Prostate gland (tissue), 2 donors: ENCODE measurements at regions not wholly inside any gene's neighbourhood (a gene's known extent, or its start where the extent isn't known, plus 50 kb on each side); places are given as distances from the start of the nearest gene placed in this dataset.

Experiments
- POLR2A ChIP-seq: fragments of 450-650 bp; IDR thresholded peaks from one replicate; pipeline ENCODE4 v1.6.1; 2016; ENCODE audit warnings: antibody characterized with exemption, mild to moderate bottlenecking
- POLR2AphosphoS5 ChIP-seq: sonication (generic); formaldehyde crosslinking; IDR thresholded peaks from one replicate; pipeline ENCODE4 v1.6.1; 2017; ENCODE audit warnings: antibody characterized with exemption
- TF ChIP-seq, protein P1 (sequence below), 4 experiments: fragments of 200-600 bp in 2 of 4; fragments of 450-650 bp in 2 of 4; sonication (generic) in 2 of 4; IDR thresholded peaks; 1 replicate in 3 of 4; 2 replicates in 1 of 4; pipeline ENCODE4 v1.5.1; 2016 to 2019; ENCODE audit warnings: antibody characterized with exemption in 4 of 4, mild to moderate bottlenecking in 2 of 4, moderate library complexity in 2 of 4

DNA sequence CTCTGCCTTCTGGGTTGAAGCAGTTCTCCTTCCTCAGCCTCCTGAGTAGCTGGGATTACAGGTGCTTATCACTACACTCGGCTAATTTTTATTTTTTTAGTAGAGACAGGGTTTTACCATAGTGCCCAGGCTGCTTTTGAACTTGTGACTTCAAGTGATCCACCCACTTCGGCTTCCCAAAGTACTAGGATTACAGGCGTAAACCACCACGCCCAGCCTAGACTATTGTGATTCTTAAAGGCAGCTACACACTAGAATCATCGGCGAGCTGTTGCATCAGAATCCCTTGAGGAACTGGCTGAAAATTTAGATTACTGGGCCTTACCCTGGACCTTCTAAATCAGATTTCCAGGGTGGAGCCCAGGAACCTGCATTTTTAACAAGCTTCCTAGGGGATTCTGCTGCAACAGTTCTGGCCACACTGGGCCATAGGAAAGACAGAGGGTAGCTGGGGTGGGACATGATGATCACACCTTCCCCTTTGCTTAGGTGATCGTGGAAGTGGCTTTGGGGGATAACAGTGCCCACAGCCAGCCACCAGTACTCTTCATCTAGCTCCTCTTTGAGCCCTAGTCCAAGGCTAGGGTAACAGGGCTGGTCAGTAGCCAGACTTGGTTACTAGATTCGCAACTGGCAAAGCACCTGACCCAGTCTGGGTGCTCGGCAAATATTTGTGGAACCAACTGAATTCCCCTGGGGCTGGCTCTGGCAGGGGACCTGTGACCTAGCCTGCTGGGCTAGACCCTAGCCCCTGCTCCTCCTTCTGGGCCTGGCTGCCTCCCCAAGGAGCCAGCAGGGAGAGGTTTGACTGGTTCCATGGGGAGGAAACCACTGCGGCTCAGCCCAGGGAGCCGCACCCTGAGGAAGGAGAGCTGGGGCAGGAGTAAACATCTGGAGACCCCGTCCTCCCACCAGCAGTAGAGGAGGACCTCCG, 67.1 kb upstream of the DUSP5 start:
- TF ChIP-seq, protein P1, sequence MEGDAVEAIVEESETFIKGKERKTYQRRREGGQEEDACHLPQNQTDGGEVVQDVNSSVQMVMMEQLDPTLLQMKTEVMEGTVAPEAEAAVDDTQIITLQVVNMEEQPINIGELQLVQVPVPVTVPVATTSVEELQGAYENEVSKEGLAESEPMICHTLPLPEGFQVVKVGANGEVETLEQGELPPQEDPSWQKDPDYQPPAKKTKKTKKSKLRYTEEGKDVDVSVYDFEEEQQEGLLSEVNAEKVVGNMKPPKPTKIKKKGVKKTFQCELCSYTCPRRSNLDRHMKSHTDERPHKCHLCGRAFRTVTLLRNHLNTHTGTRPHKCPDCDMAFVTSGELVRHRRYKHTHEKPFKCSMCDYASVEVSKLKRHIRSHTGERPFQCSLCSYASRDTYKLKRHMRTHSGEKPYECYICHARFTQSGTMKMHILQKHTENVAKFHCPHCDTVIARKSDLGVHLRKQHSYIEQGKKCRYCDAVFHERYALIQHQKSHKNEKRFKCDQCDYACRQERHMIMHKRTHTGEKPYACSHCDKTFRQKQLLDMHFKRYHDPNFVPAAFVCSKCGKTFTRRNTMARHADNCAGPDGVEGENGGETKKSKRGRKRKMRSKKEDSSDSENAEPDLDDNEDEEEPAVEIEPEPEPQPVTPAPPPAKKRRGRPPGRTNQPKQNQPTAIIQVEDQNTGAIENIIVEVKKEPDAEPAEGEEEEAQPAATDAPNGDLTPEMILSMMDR (IDR thresholded peaks at IDR 0.05), result no peak
- TF ChIP-seq POLR2AphosphoS5, result no peak
- TF ChIP-seq POLR2A, result no peak
